HG02623 (cell line): ENCODE measurements at regions not wholly inside any gene's neighbourhood (a gene's known extent, or its start where the extent isn't known, plus 50 kb on each side); places are given as distances from the start of the nearest gene placed in this dataset.
"Not testable (repeated sequence)": the region's sequence is repeated elsewhere in the genome, so short reads cannot be mapped to it uniquely, and the experiment has no call there.

Experiments used
- ATAC-seq: cut with Tn5 transposase; IDR thresholded peaks from one replicate; pipeline ENCODE4 v1.9.1; 2021; ENCODE audit warnings: moderate library complexity; ENCODE audit not compliant: unreplicated experiment

GRCh38 chr16:73418691-73419090 is 370.8 kb upstream of the ZFHX3 start:
- ATAC-seq = no peak

- no peak for ATAC-seq
These were observed 370.1 kb upstream of the ZFHX3 start for GRCh38 chr16:73418051-73418450.

- no peak for ATAC-seq
These were observed 367.4 kb upstream of the ZFHX3 start for GRCh38 chr16:73415286-73415685.

- ATAC-seq = no peak
These were observed 366.7 kb upstream of the ZFHX3 start for GRCh38 chr16:73414638-73415037.

GRCh38 chr16:73413830-73414190 is 365.9 kb upstream of the ZFHX3 start:
- no peak for ATAC-seq

GRCh38 chr16:73413091-73413829 is 365.3 kb upstream of the ZFHX3 start:
- ATAC-seq = no peak

GRCh38 chr16:73412416-73412815 is 364.5 kb upstream of the ZFHX3 start:
- ATAC-seq = no peak

GRCh38 chr16:73408716-73409115 is 360.8 kb upstream of the ZFHX3 start:
- no peak for ATAC-seq

GRCh38 chr16:73408311-73408710 is 360.4 kb upstream of the ZFHX3 start:
- ATAC-seq = no peak

- ATAC-seq = no peak
These were observed 357.9 kb upstream of the ZFHX3 start for GRCh38 chr16:73405851-73406250.

- no peak for ATAC-seq
These were observed 356.1 kb upstream of the ZFHX3 start for GRCh38 chr16:73404001-73404400.

- ATAC-seq = no peak
These were observed 355.4 kb upstream of the ZFHX3 start for GRCh38 chr16:73403291-73403690.

- ATAC-seq = no peak
These were observed 353.0 kb upstream of the ZFHX3 start for GRCh38 chr16:73400951-73401350.

GRCh38 chr16:73399997-73400396 is 352.1 kb upstream of the ZFHX3 start:
- ATAC-seq = no peak

- no peak for ATAC-seq
These were observed 351.6 kb upstream of the ZFHX3 start for GRCh38 chr16:73399486-73399885.

GRCh38 chr16:73398604-73399003 is 350.7 kb upstream of the ZFHX3 start:
- not testable (repeated sequence) for ATAC-seq

- no peak for ATAC-seq
These were observed 348.6 kb upstream of the ZFHX3 start for GRCh38 chr16:73396556-73396955.

- ATAC-seq = no peak
These were observed 343.0 kb upstream of the ZFHX3 start for GRCh38 chr16:73390936-73391335.

GRCh38 chr16:73390491-73390890 is 342.6 kb upstream of the ZFHX3 start:
- no peak for ATAC-seq

- no peak for ATAC-seq
These were observed 341.2 kb upstream of the ZFHX3 start for GRCh38 chr16:73389085-73389484.

GRCh38 chr16:73387979-73388378 is 340.1 kb upstream of the ZFHX3 start:
- no peak for ATAC-seq

- no peak for ATAC-seq
These were observed 337.8 kb upstream of the ZFHX3 start for GRCh38 chr16:73385696-73386095.

- no peak for ATAC-seq
These were observed 336.7 kb upstream of the ZFHX3 start for GRCh38 chr16:73384506-73385089.
